D721Med (cell line): ENCODE measurements at regions not wholly inside any gene's neighbourhood (a gene's known extent, or its start where the extent isn't known, plus 50 kb on each side); places are given as distances from the start of the nearest gene placed in this dataset.

Source experiments
- DNase-seq: peaks from one replicate; pipeline ENCODE4 v3.0.0; 2011; ENCODE audit warnings: low spot score; ENCODE audit not compliant: insufficient read length
- FAIRE-seq: peaks from 2 replicates; lab custom pipeline; 2011; peaks lifted over from hg19 to GRCh38; lab: Jason Lieb, UNC
- CTCF ChIP-seq: IDR thresholded peaks from 2 replicates; pipeline ENCODE4 v1.5.1; 2012; ENCODE audit warnings: mild to moderate bottlenecking, control low read depth; ENCODE audit not compliant: insufficient read depth; ENCODE audit errors: missing control alignments

GRCh38 chr2:7133521-7133920, 216.3 kb downstream of the RNF144A start:
- DNase-seq = no peak
- TF ChIP-seq CTCF = no peak
- no peak for FAIRE-seq

- TF ChIP-seq CTCF = no peak
- DNase-seq (no peak), FAIRE-seq (no peak)
Measured at GRCh38 chr2:7140306-7140705, 223.1 kb downstream of the RNF144A start.

GRCh38 chr2:7145707-7146106, 228.5 kb downstream of the RNF144A start:
- DNase-seq = no peak

GRCh38 chr2:7146151-7146550, 228.9 kb downstream of the RNF144A start:
- TF ChIP-seq CTCF = no peak
- FAIRE-seq = no peak

More at GRCh38 chr2:7145707-7146106, 228.5 kb downstream of the RNF144A start:
- TF ChIP-seq CTCF = no peak
- FAIRE-seq = no peak

GRCh38 chr2:7154656-7155055, 237.4 kb downstream of the RNF144A start:
- TF ChIP-seq CTCF = no peak
- FAIRE-seq (no peak), DNase-seq (no peak)

More at GRCh38 chr2:7146151-7146550, 228.9 kb downstream of the RNF144A start:
- no peak for DNase-seq

GRCh38 chr2:7161501-7161900, 244.3 kb downstream of the RNF144A start:
- DNase-seq = no peak
- TF ChIP-seq CTCF = no peak
- no peak for FAIRE-seq

- DNase-seq = no peak
- no peak for TF ChIP-seq CTCF
- no peak for FAIRE-seq
Measured at GRCh38 chr2:7165736-7166135, 248.5 kb downstream of the RNF144A start.
